ENCODE measurements at regions not wholly inside any gene's neighbourhood (a gene's known extent, or its start where the extent isn't known, plus 50 kb on each side); places are given as distances from the start of the nearest gene placed in this dataset.

- DNase-seq (ENCODE audit: low read depth in 4 of 4, low spot score in 1 of 4), result no peak
Observed at GRCh38 chr3:59101231-59101736, 51.5 kb upstream of the CFAP20DC start.
